MCF 10A (cell line): ENCODE measurements at regions not wholly inside any gene's neighbourhood (a gene's known extent, or its start where the extent isn't known, plus 50 kb on each side); places are given as distances from the start of the nearest gene placed in this dataset.

Source experiments
- BruUV-seq: library from RNA; stranded (reverse); fragments of 400-500 nt; replicated peaks from 2 replicates; lab custom pipeline; 2021; lab: Mats Ljungman, UMichigan
- CTCF ChIA-PET: fragments of 300-600 bp; sonication (Branson Sonifier 250); formaldehyde crosslinking; extraction: SDS; loops from one replicate; lab custom pipeline; 2021; ENCODE audit warnings: antibody characterized with exemption, inconsistent platforms; lab: Yijun Ruan, JAX
- POLR2A ChIA-PET: fragments of 300-600, 350-650 bp; sonication (Branson Sonifier 250); formaldehyde crosslinking; extraction: SDS; loops from one replicate; lab custom pipeline; 2020; ENCODE audit warnings: antibody characterized with exemption, inconsistent platforms; lab: Yijun Ruan, JAX
- DNase-seq: peaks from one replicate; pipeline ENCODE4 v3.0.0-alpha.2; 2018; ENCODE audit not compliant: unreplicated experiment
- H3K27ac Mint-ChIP-seq: one replicate; pipeline ENCODE4 v1.8.0; 2022; ENCODE audit warnings: mild to moderate bottlenecking, low read depth, mixed read lengths; ENCODE audit not compliant: unreplicated experiment
- H3K27me3 Mint-ChIP-seq: one replicate; pipeline ENCODE4 v1.8.0; 2022; ENCODE audit warnings: mixed read lengths; ENCODE audit not compliant: insufficient read depth, unreplicated experiment
- H3K36me3 Mint-ChIP-seq: one replicate; pipeline ENCODE4 v1.8.0; 2022; ENCODE audit warnings: mild to moderate bottlenecking, moderate library complexity, mixed read lengths; ENCODE audit not compliant: insufficient read depth, unreplicated experiment
- H3K4me1 Mint-ChIP-seq: one replicate; pipeline ENCODE4 v1.8.0; 2022; ENCODE audit warnings: mixed read lengths; ENCODE audit not compliant: insufficient read depth, unreplicated experiment
- H3K4me3 Mint-ChIP-seq: one replicate; pipeline ENCODE4 v1.8.0; 2022; ENCODE audit warnings: mild to moderate bottlenecking, moderate library complexity, mixed read lengths; ENCODE audit not compliant: unreplicated experiment
- H3K9me3 Mint-ChIP-seq: one replicate; pipeline ENCODE4 v1.8.0; 2022; ENCODE audit warnings: mixed read lengths; ENCODE audit not compliant: unreplicated experiment
- intact Hi-C: fragments of 100-400 bp; cut with micrococcal nuclease; formaldehyde crosslinking; loops from 2 replicates; pipeline ENCODE4 v1.14.1; 2022
- TF ChIP-seq, protein P1 (sequence below): fragments of 200-600 bp; IDR thresholded peaks from one replicate; pipeline ENCODE4 v1.8.0; 2022; ENCODE audit warnings: antibody characterized with exemption, mild to moderate bottlenecking; ENCODE audit not compliant: unreplicated experiment

DNA sequence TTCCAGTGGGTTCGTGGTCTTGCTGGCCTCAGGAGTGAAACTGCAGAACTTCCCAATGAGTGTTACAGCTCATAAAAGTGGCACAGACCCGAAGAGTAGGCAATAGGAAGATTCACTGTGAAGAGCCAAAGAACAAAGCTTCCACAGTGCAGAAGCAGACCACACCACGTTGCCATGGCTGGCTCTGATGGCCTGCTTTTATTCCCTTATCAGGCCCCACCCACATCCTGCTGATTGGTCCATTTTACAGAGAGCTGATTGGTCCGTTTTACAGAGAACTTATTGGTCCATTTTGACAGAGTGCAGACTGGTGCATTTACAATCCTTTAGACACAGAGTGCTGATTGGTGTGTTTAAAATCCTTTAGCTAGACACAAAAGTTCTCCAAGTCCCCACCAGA lies 131.4 kb upstream of the CHRM3 start:
- Mint-ChIP-seq H3K4me1 (peaks cover 19% of the 10 kb centered on the region), H3K27me3 (no peaks in the 10 kb centered on the region), H3K27ac (no peak overlapping the region), H3K4me3 (no peak overlapping the region), H3K9me3 (peaks cover 22% of the 10 kb centered on the region), H3K36me3 (no peaks in the 10 kb centered on the region)
- intact Hi-C loops, result no loop called here
- ChIA-PET POLR2A (no interaction called here), CTCF (interaction anchor here (0.5 to 0.9 kb wide), 3 partner anchors 38 to 1475 kb away, joined by 3 read pairs; no protein-coding TSS in a partner anchor)
- no TSS peak for BruUV-seq
- TF ChIP-seq, protein P1, sequence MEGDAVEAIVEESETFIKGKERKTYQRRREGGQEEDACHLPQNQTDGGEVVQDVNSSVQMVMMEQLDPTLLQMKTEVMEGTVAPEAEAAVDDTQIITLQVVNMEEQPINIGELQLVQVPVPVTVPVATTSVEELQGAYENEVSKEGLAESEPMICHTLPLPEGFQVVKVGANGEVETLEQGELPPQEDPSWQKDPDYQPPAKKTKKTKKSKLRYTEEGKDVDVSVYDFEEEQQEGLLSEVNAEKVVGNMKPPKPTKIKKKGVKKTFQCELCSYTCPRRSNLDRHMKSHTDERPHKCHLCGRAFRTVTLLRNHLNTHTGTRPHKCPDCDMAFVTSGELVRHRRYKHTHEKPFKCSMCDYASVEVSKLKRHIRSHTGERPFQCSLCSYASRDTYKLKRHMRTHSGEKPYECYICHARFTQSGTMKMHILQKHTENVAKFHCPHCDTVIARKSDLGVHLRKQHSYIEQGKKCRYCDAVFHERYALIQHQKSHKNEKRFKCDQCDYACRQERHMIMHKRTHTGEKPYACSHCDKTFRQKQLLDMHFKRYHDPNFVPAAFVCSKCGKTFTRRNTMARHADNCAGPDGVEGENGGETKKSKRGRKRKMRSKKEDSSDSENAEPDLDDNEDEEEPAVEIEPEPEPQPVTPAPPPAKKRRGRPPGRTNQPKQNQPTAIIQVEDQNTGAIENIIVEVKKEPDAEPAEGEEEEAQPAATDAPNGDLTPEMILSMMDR, result no peak
- no peak for DNase-seq

DNA sequence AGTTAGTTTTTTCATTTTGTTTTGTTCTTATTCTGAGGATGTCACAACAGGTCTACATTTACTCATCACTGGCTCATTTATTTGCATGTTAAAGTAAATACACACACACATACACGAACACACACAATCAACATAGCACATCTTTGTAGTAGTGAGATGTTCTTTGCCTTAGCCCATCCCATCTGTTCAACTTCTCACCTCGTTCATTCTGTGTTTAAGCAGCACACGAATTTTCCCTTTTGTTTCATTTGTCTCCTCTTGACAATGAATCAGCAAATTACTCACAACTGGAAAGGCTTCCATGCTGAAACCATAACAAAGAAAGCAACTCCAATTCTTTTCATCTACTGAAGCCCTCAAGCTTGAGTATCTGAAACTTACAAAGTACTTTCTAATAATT lies 133.3 kb upstream of the CHRM3 start:
- ChIA-PET POLR2A (interaction anchor here (0.9 kb wide), 1 partner anchor 8 kb away, joined by 3 read pairs; no protein-coding TSS in a partner anchor), CTCF (interaction anchor here (0.7 to 1.0 kb wide), 2 partner anchors 9 to 878 kb away, joined by 3 to 4 read pairs; no protein-coding TSS in a partner anchor)
- intact Hi-C loops, result no loop called here
- DNase-seq, result peak; percentile 48
- TF ChIP-seq, protein P1, result no peak
- no peaks in the 10 kb centered on the region for H3K36me3 Mint-ChIP-seq
- peaks cover 20% of the 10 kb centered on the region for H3K9me3 Mint-ChIP-seq
- H3K27me3 Mint-ChIP-seq, result no peaks in the 10 kb centered on the region
- peaks cover 19% of the 10 kb centered on the region for H3K4me1 Mint-ChIP-seq
- no TSS peak for BruUV-seq
- H3K4me3 Mint-ChIP-seq, result no peak overlapping the region
- H3K27ac Mint-ChIP-seq, result no peak overlapping the region

DNA sequence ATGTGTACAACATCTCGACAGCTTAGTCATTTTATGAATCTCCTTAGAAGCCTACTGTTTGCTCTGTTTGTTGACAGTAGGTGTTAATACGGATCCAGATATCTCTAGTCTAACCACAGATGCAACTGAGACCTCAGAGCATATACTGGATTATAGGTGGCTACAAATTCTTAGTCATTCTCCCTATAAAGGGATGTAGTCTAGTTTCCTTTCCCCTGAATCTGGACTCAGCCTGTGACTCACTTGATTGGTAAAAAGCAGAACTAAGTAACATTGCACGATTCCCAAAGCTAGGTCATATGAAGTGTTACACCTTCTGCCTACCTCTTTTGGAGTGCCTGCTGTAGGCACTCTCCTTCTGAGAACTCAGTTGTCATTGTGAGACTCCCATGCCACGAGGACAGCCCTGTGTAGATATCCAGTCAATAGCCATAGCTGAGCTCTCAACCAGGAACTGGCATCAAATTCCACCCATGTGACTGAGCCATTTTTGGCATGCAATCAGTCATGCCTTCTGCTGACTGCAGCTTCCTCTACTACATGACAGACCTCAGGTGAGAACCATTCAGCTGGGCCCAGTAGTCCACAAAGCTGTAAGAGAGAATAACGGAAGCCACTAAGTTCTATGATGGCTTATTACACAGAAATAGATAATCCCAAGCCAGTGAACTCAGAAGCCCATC lies 135.9 kb upstream of the CHRM3 start:
- DNase-seq, result peak; percentile 55
- peaks cover 8% of the 10 kb centered on the region for H3K9me3 Mint-ChIP-seq
- peak overlapping the region; percentile 57 for H3K27ac Mint-ChIP-seq
- intact Hi-C loops, result no loop called here
- no peaks in the 10 kb centered on the region for H3K36me3 Mint-ChIP-seq
- H3K27me3 Mint-ChIP-seq, result no peaks in the 10 kb centered on the region
- ChIA-PET POLR2A (interaction anchor here (0.8 kb wide), 1 partner anchor 136 kb away, joined by 3 read pairs; the partner anchor contains the start of gene CHRM3), CTCF (interaction anchor here (0.6 kb wide), 1 partner anchor 777 kb away, joined by 3 read pairs; no protein-coding TSS in a partner anchor)
- no TSS peak for BruUV-seq
- TF ChIP-seq, protein P1, result no peak
- peaks cover 24% of the 10 kb centered on the region for H3K4me1 Mint-ChIP-seq
- H3K4me3 Mint-ChIP-seq, result no peak overlapping the region

DNA sequence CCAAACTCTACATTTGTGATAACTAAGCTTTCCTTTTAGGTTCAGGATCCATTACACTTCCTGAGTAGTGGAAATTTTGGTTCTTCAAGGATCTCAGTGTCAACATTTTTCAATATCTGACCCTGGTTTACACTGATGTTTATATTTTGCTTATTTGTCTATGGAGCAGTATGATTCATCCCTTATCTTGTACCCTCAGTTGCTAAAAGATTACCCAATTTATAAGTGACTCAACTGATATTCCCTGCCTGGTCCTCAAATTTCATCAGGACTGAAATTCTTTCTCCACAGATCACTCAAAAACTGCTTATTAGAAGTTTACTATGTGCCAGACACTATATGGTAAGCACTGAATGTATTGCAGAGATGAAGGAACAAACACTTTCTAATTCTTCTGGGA lies 139.1 kb upstream of the CHRM3 start:
- ChIA-PET CTCF (interaction anchor here (0.6 to 0.8 kb wide), 3 partner anchors 397 to 1189 kb away, joined by 3 read pairs; no protein-coding TSS in a partner anchor), POLR2A (interaction anchor here (1.2 kb wide), 1 partner anchor 14 kb away, joined by 3 read pairs; no protein-coding TSS in a partner anchor)
- H3K4me3 Mint-ChIP-seq, result no peak overlapping the region
- no peaks in the 10 kb centered on the region for H3K27me3 Mint-ChIP-seq
- peaks cover 14% of the 10 kb centered on the region for H3K4me1 Mint-ChIP-seq
- intact Hi-C loops, result loop anchor here (1.0 kb wide), 1 partner anchor 25 kb away; no protein-coding TSS in a partner anchor
- no TSS peak for BruUV-seq
- peaks cover 8% of the 10 kb centered on the region for H3K9me3 Mint-ChIP-seq
- peak; percentile 66 for DNase-seq
- peak overlapping the region; percentile 14 for H3K27ac Mint-ChIP-seq
- H3K36me3 Mint-ChIP-seq, result no peaks in the 10 kb centered on the region
- TF ChIP-seq, protein P1, result no peak
